Activated CD4-positive, alpha-beta memory T cell treated with anti-CD3 and anti-CD28 coated beads for 36 hours (primary cell): ENCODE measurements at regions not wholly inside any gene's neighbourhood (a gene's known extent, or its start where the extent isn't known, plus 50 kb on each side); places are given as distances from the start of the nearest gene placed in this dataset.
A peak's percentile ranks its signal among the peaks of the same experiment; 100 is the strongest.
"Not testable (repeated sequence)": the region's sequence is repeated elsewhere in the genome, so short reads cannot be mapped to it uniquely, and the experiment has no call there.

Experiments
- CTCF ChIA-PET: fragments of 350-600 bp; sonication (Branson Sonifier 250); formaldehyde crosslinking; loops from one replicate; lab custom pipeline; 2021; ENCODE audit warnings: antibody characterized with exemption, inconsistent platforms; lab: Charles Lee
- POLR2A ChIA-PET: fragments of 350-600 bp; sonication (Branson Sonifier 250); formaldehyde crosslinking; loops from one replicate; lab custom pipeline; 2021; ENCODE audit warnings: antibody characterized with exemption; lab: Charles Lee
- DNase-seq: peaks from one replicate; pipeline ENCODE4 v3.0.0-alpha.2; 2020
- H3K27ac Mint-ChIP-seq: one replicate; pipeline ENCODE4 v1.8.0; 2021; ENCODE audit warnings: mixed read lengths
- H3K27me3 Mint-ChIP-seq: one replicate; pipeline ENCODE4 v1.8.0; 2021; ENCODE audit warnings: mixed read lengths
- H3K36me3 Mint-ChIP-seq: one replicate; pipeline ENCODE4 v1.8.0; 2021; ENCODE audit warnings: mixed read lengths
- H3K4me1 Mint-ChIP-seq: one replicate; pipeline ENCODE4 v1.8.0; 2021; ENCODE audit warnings: low read depth, mixed read lengths
- H3K4me3 Mint-ChIP-seq: one replicate; pipeline ENCODE4 v1.8.0; 2021; ENCODE audit warnings: mild to moderate bottlenecking, mixed read lengths
- H3K9me3 Mint-ChIP-seq: one replicate; pipeline ENCODE4 v1.8.0; 2021; ENCODE audit warnings: mixed read lengths
- intact Hi-C: fragments of 100-400 bp; cut with micrococcal nuclease; formaldehyde crosslinking; loops from one replicate; pipeline ENCODE4 v1.15.1; 2023

DNA sequence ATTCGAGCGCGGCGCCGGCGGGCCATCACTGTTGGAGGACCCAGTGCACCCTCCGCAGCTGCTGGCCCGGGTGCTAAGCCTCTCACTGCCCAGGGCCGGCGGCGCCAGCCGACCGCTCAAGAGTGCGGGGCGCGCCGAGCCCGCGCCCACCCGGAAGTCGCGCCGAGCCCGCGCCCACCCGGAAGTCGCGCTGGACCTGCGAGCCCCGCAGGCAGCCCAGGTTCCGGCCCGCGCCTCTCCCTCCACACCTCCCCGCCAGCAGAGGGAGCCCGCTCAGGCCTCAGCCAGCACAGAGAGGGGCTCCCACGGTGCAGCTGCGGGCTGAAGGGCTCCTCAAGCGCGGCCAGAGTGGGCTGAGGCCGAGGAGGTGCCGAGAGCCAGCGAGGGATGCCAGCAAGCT, 170.8 kb downstream of the GTF2H2C_2 start:
- CTCF ChIA-PET, H3K9me3 Mint-ChIP-seq, H3K27ac Mint-ChIP-seq, H3K4me1 Mint-ChIP-seq, intact Hi-C loops, H3K4me3 Mint-ChIP-seq, H3K36me3 Mint-ChIP-seq, POLR2A ChIA-PET, H3K27me3 Mint-ChIP-seq: not testable (repeated sequence)
- DNase-seq, result peak; percentile 55
